ENCODE measurements at regions not wholly inside any gene's neighbourhood (a gene's known extent, or its start where the extent isn't known, plus 50 kb on each side); places are given as distances from the start of the nearest gene placed in this dataset.
A peak's percentile ranks its signal among the peaks of the same experiment; 100 is the strongest.
"Not testable (repeated sequence)": the region's sequence is repeated elsewhere in the genome, so short reads cannot be mapped to it uniquely, and the experiment has no call there.

DNA sequence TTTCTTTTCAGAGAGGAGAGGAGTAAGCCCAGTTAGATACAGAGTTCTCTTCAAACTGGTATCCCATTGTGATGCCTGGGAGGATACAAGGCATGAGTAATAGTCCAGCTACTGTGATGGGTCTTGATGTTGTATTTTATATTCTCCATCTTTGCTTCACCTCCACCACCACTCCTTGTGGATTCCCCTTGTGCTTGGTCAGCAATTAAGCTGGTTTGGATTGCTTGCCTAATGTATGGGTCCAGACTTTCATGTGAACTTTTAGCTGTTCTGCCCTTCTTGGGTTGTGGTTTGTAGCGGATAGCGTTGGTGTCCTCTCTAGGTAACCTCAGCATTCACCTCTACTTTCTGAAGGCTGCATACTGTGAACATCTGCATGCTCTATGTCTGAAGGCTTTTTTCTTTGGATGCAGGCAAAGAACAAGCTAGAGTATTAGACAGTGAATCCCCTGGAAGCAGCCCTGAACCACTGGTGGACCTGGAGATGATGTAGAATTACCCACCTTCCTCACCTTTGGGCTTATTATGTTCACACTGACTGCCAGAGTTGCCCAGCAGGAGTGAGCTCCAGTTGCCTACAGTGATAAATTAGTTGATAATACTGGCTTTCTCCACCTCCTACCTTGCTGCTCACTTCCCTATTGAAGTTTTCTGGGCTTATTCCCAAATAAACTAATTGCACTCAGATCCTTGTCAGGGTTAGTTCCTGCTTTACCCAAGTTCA, 126.5 kb upstream of the MTPN start:
- H3K27me3 Mint-ChIP-seq: no peaks in the 10 kb centered on the region
- H3K9me3 Mint-ChIP-seq: no peaks in the 10 kb centered on the region
- DNase-seq (no peak), ATAC-seq (replicated peaks) (no peak)
- no peak overlapping the region for H3K27ac Mint-ChIP-seq
- no peaks in the 10 kb centered on the region for H3K36me3 Mint-ChIP-seq (ENCODE audit: insufficient read depth)
- H3K4me3 Mint-ChIP-seq: no peak overlapping the region
- H3K4me1 Mint-ChIP-seq (ENCODE audit: low read depth in 2 of 2): peaks cover 8 to 14% of the 10 kb centered on the region in 2 donors

DNA sequence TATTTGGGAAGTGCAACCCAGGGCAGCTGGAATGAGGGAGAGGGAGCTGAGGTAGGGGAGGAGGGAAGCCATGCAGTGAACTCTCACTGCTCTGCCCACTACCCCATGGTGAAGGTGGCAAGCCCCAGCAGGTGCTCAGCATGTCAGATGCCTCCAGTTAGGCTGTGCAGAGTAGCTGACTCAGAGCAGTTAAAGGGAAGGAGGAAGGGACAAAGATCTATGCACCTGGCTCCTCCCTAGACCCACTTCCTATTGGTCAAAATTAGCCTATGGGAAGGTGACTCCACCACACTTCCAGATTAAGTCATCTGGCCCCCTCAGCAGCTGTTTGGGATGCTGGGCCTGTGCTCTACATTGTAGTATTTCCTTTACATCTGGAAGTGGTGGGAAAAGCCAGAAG, 125.7 kb upstream of the MTPN start:
- Mint-ChIP-seq H3K36me3 (ENCODE audit: insufficient read depth) (no peaks in the 10 kb centered on the region), H3K27me3 (no peaks in the 10 kb centered on the region), H3K27ac (no peak overlapping the region), H3K4me3 (no peak overlapping the region), H3K4me1 (ENCODE audit: low read depth in 2 of 2) (peaks cover 8 to 14% of the 10 kb centered on the region in 2 donors), H3K9me3 (no peaks in the 10 kb centered on the region)
- DNase-seq: no peak
- no peak for ATAC-seq (replicated peaks)

DNA sequence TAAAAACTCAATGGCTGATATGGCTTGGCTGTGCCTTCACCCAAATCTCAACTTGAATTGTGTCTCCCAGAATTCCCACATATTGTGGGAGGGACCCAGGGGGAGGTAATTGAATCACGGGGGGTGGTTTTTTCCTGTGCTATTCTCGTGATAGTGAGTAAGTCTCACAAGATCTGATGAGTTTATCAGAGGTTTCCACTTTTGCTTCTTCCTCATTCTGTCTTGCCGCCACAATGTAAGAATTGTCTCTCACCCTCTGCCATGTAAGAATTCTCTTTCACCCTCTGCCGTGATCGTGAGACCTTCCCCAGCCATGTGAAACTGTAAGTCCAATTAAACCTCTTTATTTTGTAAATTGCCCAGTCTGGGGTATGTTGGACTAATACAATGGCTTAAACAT, 115.6 kb upstream of the MTPN start:
- H3K36me3 Mint-ChIP-seq (ENCODE audit: insufficient read depth); H3K27me3 Mint-ChIP-seq; ATAC-seq (replicated peaks); H3K4me1 Mint-ChIP-seq (ENCODE audit: low read depth in 2 of 2); H3K27ac Mint-ChIP-seq; H3K4me3 Mint-ChIP-seq; DNase-seq; H3K9me3 Mint-ChIP-seq: not testable (repeated sequence)

DNA sequence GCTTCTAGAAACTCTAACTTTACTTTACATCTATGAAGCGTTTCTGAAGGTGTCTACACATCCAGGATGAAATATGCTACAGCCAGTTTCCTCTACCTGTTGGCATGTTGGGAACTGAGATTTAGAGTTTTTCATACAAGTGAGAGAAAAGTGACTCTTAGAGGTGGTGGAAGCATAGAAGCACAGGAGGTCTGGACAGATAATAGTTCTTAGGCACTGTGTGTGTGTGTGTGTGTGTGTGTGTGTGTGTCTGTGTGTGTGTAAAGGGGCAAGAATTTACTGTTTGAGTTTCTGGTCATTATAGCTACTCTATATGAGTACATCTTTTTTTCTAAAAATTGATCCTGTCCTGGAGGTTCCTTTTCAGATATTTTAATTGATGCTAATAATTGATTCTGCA, 110.7 kb upstream of the MTPN start:
- DNase-seq (no peak), ATAC-seq (replicated peaks) (no peak)
- Mint-ChIP-seq H3K36me3 (ENCODE audit: insufficient read depth) (no peaks in the 10 kb centered on the region), H3K4me3 (peak overlapping the region in 1 of 2 donors; percentile 74), H3K27ac (no peak overlapping the region), H3K4me1 (ENCODE audit: low read depth in 2 of 2) (peaks cover 4 to 6% of the 10 kb centered on the region in 2 donors), H3K27me3 (no peaks in the 10 kb centered on the region), H3K9me3 (no peaks in the 10 kb centered on the region)

DNA sequence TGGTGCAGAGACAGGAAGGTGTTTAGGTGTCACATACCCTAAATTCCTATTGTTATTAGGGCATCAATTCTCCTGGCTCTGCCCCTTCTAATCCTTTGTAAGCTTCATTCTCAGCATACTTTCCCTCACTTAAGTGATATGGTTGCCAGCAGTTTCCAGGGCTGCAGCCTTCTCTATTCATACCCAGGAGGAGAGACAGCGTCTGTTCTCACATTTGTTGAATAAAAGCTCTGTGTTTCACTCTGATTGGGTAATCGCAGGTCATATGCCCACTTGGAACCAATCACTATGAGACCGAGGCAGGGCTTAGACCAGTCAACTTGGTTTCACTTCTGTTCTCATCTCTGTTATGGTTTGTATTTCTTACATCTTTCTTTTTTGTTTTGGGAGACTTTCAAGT, 109.6 kb upstream of the MTPN start:
- Mint-ChIP-seq H3K27ac (peak overlapping the region in 1 of 2 donors; percentile 85), H3K4me1 (ENCODE audit: low read depth in 2 of 2) (peaks cover 4 to 6% of the 10 kb centered on the region in 2 donors), H3K36me3 (ENCODE audit: insufficient read depth) (no peaks in the 10 kb centered on the region), H3K27me3 (no peaks in the 10 kb centered on the region), H3K4me3 (peak overlapping the region; percentile 24 to 74), H3K9me3 (no peaks in the 10 kb centered on the region)
- peak; percentile 99 for ATAC-seq (replicated peaks)
- peak; percentile 17 to 29 (median 27) for DNase-seq

DNA sequence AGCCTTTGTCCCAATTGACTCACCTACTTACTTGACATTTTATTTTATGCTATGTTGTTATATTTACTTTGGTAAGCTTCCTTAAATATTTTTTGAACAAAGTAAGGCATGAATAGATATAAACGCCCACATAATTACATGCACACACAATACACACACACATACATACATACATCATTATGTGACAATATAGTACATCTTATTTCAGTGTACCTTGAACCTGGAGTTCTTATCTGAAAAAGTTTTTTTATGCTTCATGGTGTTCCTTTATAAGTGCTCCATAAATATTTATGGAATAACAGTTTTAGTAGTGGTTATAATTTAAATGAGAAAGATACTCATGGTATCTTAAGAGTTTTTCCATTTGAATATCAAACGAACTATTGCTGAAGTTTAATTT, 102.8 kb upstream of the MTPN start:
- no peak for DNase-seq
- no peaks in the 10 kb centered on the region for H3K4me1 Mint-ChIP-seq (ENCODE audit: low read depth in 2 of 2)
- no peak for ATAC-seq (replicated peaks)
- H3K36me3 Mint-ChIP-seq (ENCODE audit: insufficient read depth): no peaks in the 10 kb centered on the region
- H3K27ac Mint-ChIP-seq: no peak overlapping the region
- H3K4me3 Mint-ChIP-seq: no peak overlapping the region
- H3K27me3 Mint-ChIP-seq: no peaks in the 10 kb centered on the region
- H3K9me3 Mint-ChIP-seq: no peaks in the 10 kb centered on the region

DNA sequence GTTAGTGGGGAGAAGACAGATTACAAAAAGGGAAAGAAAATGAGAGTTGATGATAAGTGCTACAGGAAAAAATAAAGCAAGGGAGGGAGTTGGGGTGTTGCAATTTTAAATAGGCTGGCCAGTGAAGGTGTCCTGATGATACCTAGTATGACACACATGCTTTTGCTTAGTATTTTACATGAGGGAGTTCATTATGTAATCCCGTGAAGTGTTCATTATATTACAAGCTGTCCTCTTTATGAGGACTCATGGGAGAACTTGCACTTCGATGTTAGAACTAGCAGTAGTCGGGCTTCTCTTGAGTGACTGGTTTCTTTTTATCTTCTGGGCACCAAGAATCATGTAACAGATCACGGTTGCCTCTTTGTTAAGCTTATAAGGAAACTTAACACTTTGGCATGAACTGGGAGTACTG, 102.3 kb upstream of the MTPN start:
- DNase-seq: no peak
- H3K4me1 Mint-ChIP-seq (ENCODE audit: low read depth in 2 of 2): no peaks in the 10 kb centered on the region
- H3K4me3 Mint-ChIP-seq: no peak overlapping the region
- no peaks in the 10 kb centered on the region for H3K27me3 Mint-ChIP-seq
- H3K27ac Mint-ChIP-seq: no peak overlapping the region
- no peak for ATAC-seq (replicated peaks)
- H3K36me3 Mint-ChIP-seq (ENCODE audit: insufficient read depth): no peaks in the 10 kb centered on the region
- H3K9me3 Mint-ChIP-seq: no peaks in the 10 kb centered on the region

DNA sequence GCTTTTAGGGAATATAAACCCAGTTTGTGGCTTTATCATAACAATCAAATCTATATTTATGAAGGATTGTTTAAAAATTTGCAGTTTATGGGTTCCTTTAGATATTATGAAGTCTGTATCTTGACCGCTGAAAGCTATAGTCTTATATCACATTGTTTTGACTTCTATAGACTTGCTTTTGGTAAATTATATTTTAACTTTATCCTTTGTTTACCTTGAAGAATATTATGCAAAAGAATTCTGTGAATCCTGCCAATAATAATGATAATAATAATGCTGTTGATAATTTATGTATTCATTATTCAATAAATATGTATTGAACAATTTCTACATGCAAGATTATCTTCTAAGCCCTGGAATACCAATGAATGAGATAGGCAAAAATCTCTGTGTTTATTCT, 101.9 kb upstream of the MTPN start:
- no peak overlapping the region for H3K27ac Mint-ChIP-seq
- DNase-seq: no peak
- ATAC-seq (replicated peaks): no peak
- no peaks in the 10 kb centered on the region for H3K4me1 Mint-ChIP-seq (ENCODE audit: low read depth in 2 of 2)
- no peaks in the 10 kb centered on the region for H3K9me3 Mint-ChIP-seq
- no peaks in the 10 kb centered on the region for H3K27me3 Mint-ChIP-seq
- H3K36me3 Mint-ChIP-seq (ENCODE audit: insufficient read depth): no peaks in the 10 kb centered on the region
- H3K4me3 Mint-ChIP-seq: no peak overlapping the region

DNA sequence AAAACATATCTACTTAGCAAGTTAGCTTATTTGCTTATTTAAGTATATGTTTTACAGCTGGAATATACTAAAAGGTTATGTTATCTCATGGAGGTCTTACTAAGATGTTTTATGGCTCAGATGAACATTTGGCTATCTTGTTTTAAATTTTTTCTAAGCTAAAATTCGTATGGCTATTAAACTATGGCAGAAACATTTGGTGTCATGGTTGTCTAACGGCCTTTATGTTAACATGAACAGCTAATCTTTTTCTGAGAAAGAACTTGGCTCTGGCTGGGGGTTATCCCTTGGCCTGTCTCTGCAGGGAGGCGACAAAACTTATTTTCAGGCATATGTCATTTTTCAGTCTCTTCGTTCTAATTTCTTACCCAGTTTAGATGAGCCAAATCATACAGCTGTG, 101.5 kb upstream of the MTPN start:
- H3K27ac Mint-ChIP-seq: no peak overlapping the region
- H3K4me3 Mint-ChIP-seq: no peak overlapping the region
- no peaks in the 10 kb centered on the region for H3K36me3 Mint-ChIP-seq (ENCODE audit: insufficient read depth)
- H3K4me1 Mint-ChIP-seq (ENCODE audit: low read depth in 2 of 2): no peaks in the 10 kb centered on the region
- no peak for ATAC-seq (replicated peaks)
- DNase-seq: no peak
- H3K9me3 Mint-ChIP-seq: no peaks in the 10 kb centered on the region
- H3K27me3 Mint-ChIP-seq: no peaks in the 10 kb centered on the region

DNA sequence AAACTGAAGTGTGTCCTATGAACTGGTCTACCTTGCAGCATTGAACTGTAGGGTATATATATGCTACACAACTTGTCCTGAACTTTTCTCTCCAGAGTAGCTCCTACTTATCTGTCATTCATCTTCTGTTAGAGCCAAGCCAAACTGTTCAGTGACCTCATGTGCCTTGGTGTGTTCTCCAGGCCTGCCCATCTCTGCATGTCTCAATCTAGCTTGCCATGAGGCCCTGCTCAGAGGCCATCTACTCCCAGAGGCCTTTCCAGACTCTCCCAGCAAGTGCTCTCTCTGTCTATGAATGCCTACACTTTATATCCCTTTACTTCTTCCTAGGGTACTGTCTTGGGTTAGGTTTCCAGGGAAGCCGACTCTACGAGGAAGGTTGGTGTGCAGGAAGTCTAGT, 99.8 kb upstream of the MTPN start:
- ATAC-seq (replicated peaks): no peak
- Mint-ChIP-seq H3K9me3 (no peaks in the 10 kb centered on the region), H3K4me1 (ENCODE audit: low read depth in 2 of 2) (no peaks in the 10 kb centered on the region), H3K4me3 (no peak overlapping the region), H3K27me3 (no peaks in the 10 kb centered on the region), H3K36me3 (ENCODE audit: insufficient read depth) (no peaks in the 10 kb centered on the region), H3K27ac (no peak overlapping the region)
- no peak for DNase-seq

DNA sequence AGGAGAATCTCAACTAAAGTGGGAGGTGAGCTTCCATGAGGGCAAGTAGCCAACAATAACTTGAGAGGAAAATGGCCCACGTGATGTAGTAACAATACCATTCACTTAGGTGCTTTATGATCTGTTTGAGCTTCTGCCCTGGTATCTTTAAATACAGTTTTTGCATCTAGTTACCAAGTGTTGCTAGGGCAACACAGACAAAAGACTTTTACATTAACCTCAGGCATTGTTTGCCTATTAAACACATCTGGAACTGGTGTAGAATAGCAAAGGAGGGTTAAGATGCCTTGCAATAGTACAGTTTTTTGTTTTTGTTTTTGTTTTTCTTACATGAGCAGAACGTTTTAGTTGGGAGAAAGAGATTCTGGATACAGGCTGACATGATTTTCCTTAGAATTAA, 97.7 kb upstream of the MTPN start:
- Mint-ChIP-seq H3K9me3 (no peaks in the 10 kb centered on the region), H3K4me1 (ENCODE audit: low read depth in 2 of 2) (no peaks in the 10 kb centered on the region), H3K4me3 (no peak overlapping the region), H3K27me3 (no peaks in the 10 kb centered on the region), H3K36me3 (ENCODE audit: insufficient read depth) (no peaks in the 10 kb centered on the region), H3K27ac (no peak overlapping the region)
- DNase-seq: no peak
- ATAC-seq (replicated peaks): no peak

DNA sequence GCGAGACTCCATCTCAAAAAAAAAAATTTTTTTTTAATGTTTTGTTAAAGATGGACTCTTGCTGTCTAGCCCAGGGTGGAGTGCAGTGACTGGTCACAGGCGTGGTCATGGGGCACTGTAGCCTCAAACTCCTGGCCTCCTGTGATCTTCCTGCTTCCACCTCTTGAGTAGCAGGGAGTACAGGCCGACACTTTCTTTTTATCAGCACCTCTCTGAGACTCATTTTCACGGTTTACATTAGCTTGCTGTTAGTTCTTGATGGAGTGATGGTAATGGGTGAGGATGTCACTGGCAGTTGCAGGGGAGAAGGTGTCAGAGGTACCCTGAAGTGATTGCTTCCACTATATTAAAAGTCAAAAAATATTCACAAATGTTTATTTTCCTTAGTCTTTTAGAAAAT, 95.3 kb upstream of the MTPN start:
- Mint-ChIP-seq H3K9me3 (no peaks in the 10 kb centered on the region), H3K36me3 (ENCODE audit: insufficient read depth) (no peaks in the 10 kb centered on the region), H3K4me1 (ENCODE audit: low read depth in 2 of 2) (no peaks in the 10 kb centered on the region), H3K27me3 (no peaks in the 10 kb centered on the region), H3K27ac (no peak overlapping the region), H3K4me3 (no peak overlapping the region)
- DNase-seq (no peak), ATAC-seq (replicated peaks) (no peak)

DNA sequence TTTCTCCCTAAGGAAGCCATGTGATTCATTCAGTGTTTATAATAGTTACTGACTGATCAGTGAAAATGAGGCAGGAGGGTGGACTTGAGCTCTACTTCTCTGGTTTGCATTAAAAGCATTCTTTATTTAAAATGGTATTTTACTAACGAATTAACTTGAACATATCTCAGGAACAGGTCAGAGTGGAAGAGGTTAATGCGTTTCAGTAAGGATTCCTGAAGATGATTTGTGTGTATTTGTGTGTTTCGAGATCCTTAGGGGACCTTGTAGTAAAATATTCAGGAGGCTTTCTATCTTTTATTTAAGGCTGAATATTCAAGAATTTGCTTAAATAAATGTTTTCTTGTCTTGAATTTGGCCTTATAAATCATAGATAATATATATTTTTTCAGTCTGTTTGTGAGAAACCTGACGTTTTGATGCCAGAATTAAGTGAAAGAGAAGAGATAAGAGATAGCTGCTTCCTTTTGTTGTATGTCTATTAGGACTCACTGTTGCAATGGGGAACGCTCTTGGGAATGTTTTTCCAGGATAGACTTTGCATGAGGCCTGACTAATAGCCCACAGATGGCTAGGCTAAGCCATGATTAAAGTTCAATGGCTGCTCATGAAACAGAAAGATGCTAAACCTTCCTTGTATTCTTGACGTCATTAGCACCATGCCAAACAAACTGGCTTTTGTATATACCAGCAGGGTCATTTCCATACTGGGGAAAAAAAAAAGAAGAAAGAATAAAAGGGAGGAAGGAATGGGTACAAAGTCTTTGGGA, 93.8 kb upstream of the MTPN start:
- H3K27ac Mint-ChIP-seq: no peak overlapping the region
- no peak overlapping the region for H3K4me3 Mint-ChIP-seq
- H3K27me3 Mint-ChIP-seq: no peaks in the 10 kb centered on the region
- no peaks in the 10 kb centered on the region for H3K4me1 Mint-ChIP-seq (ENCODE audit: low read depth in 2 of 2)
- ATAC-seq (replicated peaks) (no peak), DNase-seq (no peak)
- no peaks in the 10 kb centered on the region for H3K36me3 Mint-ChIP-seq (ENCODE audit: insufficient read depth)
- no peaks in the 10 kb centered on the region for H3K9me3 Mint-ChIP-seq

DNA sequence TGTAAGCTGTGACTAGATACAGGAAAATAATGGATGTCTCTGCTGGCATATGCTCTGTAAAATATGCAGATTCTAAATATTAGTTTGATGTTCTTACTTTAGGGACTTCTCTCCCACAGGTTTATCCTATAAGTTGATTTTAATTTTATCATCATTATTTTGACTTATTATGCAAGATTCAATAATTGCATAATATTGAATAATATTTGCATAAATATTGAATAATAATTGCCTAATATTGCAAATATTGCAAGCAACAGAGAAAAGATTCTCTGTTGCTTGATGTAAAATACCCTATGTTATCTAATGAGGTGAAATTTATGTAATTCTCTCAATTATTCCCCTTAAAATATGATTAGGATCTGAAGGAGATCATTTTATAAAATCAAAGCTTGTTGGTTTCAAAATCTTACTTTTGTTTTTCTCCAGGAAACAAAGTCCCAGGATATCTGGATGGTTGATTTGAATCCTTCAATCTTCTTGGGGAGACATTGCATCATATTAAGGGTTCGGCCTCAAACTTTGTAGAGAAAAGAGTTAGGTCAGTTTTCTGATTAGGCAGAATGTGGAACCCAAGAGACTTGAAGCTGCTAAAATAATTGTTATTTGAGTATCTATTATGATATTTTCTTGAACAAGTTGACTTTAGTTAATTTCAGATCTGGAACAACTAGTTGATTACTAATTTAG, 92.8 kb upstream of the MTPN start:
- ATAC-seq (replicated peaks): no peak
- Mint-ChIP-seq H3K9me3 (no peaks in the 10 kb centered on the region), H3K27ac (no peak overlapping the region), H3K27me3 (no peaks in the 10 kb centered on the region), H3K36me3 (ENCODE audit: insufficient read depth) (no peaks in the 10 kb centered on the region), H3K4me3 (no peak overlapping the region), H3K4me1 (ENCODE audit: low read depth in 2 of 2) (no peaks in the 10 kb centered on the region)
- no peak for DNase-seq
